DMS153 treated with DMSO at 0.1 percent for 48 hours (cell line): ENCODE measurements at regions not wholly inside any gene's neighbourhood (a gene's known extent, or its start where the extent isn't known, plus 50 kb on each side); places are given as distances from the start of the nearest gene placed in this dataset.

Source experiments
- DNase-seq: peaks from one replicate; lab custom pipeline; 2025; ENCODE audit not compliant: unreplicated experiment; lab: John Stamatoyannopoulos, UW

- DNase-seq: no peak
Measured at GRCh38 chr14:73800970-73801515, 50.6 kb upstream of the PTGR2 start.

GRCh38 chr14:73797543-73798265 is 53.9 kb upstream of the PTGR2 start:
- no peak for DNase-seq

GRCh38 chr14:73796893-73797542 is 54.6 kb upstream of the PTGR2 start:
- no peak for DNase-seq

GRCh38 chr14:73796415-73796814 is 55.2 kb upstream of the PTGR2 start:
- DNase-seq: no peak

GRCh38 chr14:73795974-73796373 is 55.7 kb upstream of the PTGR2 start:
- no peak for DNase-seq

GRCh38 chr14:73795466-73795865 is 56.2 kb upstream of the PTGR2 start:
- DNase-seq: no peak

- DNase-seq: no peak
Measured at GRCh38 chr14:73794146-73794545, 57.5 kb upstream of the PTGR2 start.

GRCh38 chr14:73792481-73792880 is 59.1 kb upstream of the PTGR2 start:
- no peak for DNase-seq

GRCh38 chr14:73789989-73790581 is 61.5 kb upstream of the PTGR2 start:
- DNase-seq: no peak

- DNase-seq: no peak
Measured at GRCh38 chr14:73788701-73789551, 62.7 kb upstream of the PTGR2 start.

GRCh38 chr14:73788317-73788598 is 63.4 kb upstream of the PTGR2 start:
- DNase-seq: no peak

- DNase-seq: no peak
Measured at GRCh38 chr14:73787486-73788316, 63.9 kb upstream of the PTGR2 start.

GRCh38 chr14:73786636-73787485 is 64.8 kb upstream of the PTGR2 start:
- no peak for DNase-seq

- DNase-seq: no peak
Measured at GRCh38 chr14:73785834-73786635, 65.6 kb upstream of the PTGR2 start.

GRCh38 chr14:73785336-73785833 is 66.2 kb upstream of the PTGR2 start:
- DNase-seq: no peak

GRCh38 chr14:73784988-73785313 is 66.7 kb upstream of the PTGR2 start:
- DNase-seq: no peak

GRCh38 chr14:73784181-73784987 is 67.2 kb upstream of the PTGR2 start:
- DNase-seq: no peak
